Mesothelial cell of epicardium (in vitro differentiated cells): ENCODE measurements at regions not wholly inside any gene's neighbourhood (a gene's known extent, or its start where the extent isn't known, plus 50 kb on each side); places are given as distances from the start of the nearest gene placed in this dataset.

Experiments used
- DNase-seq, 2 experiments: peaks; one replicate each; pipeline ENCODE4 v3.0.0; 2021; ENCODE audit warnings: low spot score in 2 of 2; ENCODE audit not compliant: unreplicated experiment in 2 of 2
- H3K27ac Mint-ChIP-seq: 2 replicates; pipeline ENCODE4 v1.8.0; 2021; ENCODE audit warnings: mixed read lengths
- H3K27me3 Mint-ChIP-seq: 2 replicates; pipeline ENCODE4 v1.8.0; 2021; ENCODE audit warnings: low read depth, mixed read lengths
- H3K36me3 Mint-ChIP-seq: 2 replicates; pipeline ENCODE4 v1.8.0; 2021; ENCODE audit warnings: mixed read lengths
- H3K4me1 Mint-ChIP-seq: 2 replicates; pipeline ENCODE4 v1.8.0; 2021; ENCODE audit warnings: mixed read lengths
- H3K4me3 Mint-ChIP-seq: 2 replicates; pipeline ENCODE4 v1.8.0; 2021; ENCODE audit warnings: mild to moderate bottlenecking, moderate library complexity, mixed read lengths
- H3K9me3 Mint-ChIP-seq: 2 replicates; pipeline ENCODE4 v1.8.0; 2021; ENCODE audit warnings: mixed read lengths
- TF ChIP-seq, protein P1 (sequence below): fragments of 200-600 bp; sonication (generic); IDR thresholded peaks from one replicate; pipeline ENCODE4 v1.5.0; 2021; ENCODE audit warnings: antibody characterized with exemption; ENCODE audit not compliant: unreplicated experiment

GRCh38 chr20:22379472-22379871, 204.9 kb downstream of the FOXA2 start:
- TF ChIP-seq, protein P1, sequence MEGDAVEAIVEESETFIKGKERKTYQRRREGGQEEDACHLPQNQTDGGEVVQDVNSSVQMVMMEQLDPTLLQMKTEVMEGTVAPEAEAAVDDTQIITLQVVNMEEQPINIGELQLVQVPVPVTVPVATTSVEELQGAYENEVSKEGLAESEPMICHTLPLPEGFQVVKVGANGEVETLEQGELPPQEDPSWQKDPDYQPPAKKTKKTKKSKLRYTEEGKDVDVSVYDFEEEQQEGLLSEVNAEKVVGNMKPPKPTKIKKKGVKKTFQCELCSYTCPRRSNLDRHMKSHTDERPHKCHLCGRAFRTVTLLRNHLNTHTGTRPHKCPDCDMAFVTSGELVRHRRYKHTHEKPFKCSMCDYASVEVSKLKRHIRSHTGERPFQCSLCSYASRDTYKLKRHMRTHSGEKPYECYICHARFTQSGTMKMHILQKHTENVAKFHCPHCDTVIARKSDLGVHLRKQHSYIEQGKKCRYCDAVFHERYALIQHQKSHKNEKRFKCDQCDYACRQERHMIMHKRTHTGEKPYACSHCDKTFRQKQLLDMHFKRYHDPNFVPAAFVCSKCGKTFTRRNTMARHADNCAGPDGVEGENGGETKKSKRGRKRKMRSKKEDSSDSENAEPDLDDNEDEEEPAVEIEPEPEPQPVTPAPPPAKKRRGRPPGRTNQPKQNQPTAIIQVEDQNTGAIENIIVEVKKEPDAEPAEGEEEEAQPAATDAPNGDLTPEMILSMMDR: no peak
- peaks cover 4% of the 10 kb centered on the region for H3K4me1 Mint-ChIP-seq
- H3K9me3 Mint-ChIP-seq: no peaks in the 10 kb centered on the region
- no peak overlapping the region for H3K4me3 Mint-ChIP-seq
- no peaks in the 10 kb centered on the region for H3K36me3 Mint-ChIP-seq
- no peak for DNase-seq
- peaks cover 38% of the 10 kb centered on the region for H3K27me3 Mint-ChIP-seq
- no peak overlapping the region for H3K27ac Mint-ChIP-seq

GRCh38 chr20:22374678-22375590, 209.4 kb downstream of the FOXA2 start:
- DNase-seq: no peak
- TF ChIP-seq, protein P1: no peak
- H3K27me3 Mint-ChIP-seq: peaks cover 51% of the 10 kb centered on the region
- no peak overlapping the region for H3K27ac Mint-ChIP-seq
- H3K36me3 Mint-ChIP-seq: no peaks in the 10 kb centered on the region
- H3K4me1 Mint-ChIP-seq: peaks cover 4% of the 10 kb centered on the region
- no peak overlapping the region for H3K4me3 Mint-ChIP-seq
- no peaks in the 10 kb centered on the region for H3K9me3 Mint-ChIP-seq

- no peak overlapping the region for H3K4me3 Mint-ChIP-seq
- TF ChIP-seq, protein P1: no peak
- no peaks in the 10 kb centered on the region for H3K9me3 Mint-ChIP-seq
- no peak for DNase-seq
- H3K27ac Mint-ChIP-seq: no peak overlapping the region
- H3K4me1 Mint-ChIP-seq: peaks cover 4% of the 10 kb centered on the region
- H3K36me3 Mint-ChIP-seq: no peaks in the 10 kb centered on the region
- peaks cover 53% of the 10 kb centered on the region for H3K27me3 Mint-ChIP-seq
These were observed 210.3 kb downstream of the FOXA2 start for GRCh38 chr20:22374066-22374465.

DNA sequence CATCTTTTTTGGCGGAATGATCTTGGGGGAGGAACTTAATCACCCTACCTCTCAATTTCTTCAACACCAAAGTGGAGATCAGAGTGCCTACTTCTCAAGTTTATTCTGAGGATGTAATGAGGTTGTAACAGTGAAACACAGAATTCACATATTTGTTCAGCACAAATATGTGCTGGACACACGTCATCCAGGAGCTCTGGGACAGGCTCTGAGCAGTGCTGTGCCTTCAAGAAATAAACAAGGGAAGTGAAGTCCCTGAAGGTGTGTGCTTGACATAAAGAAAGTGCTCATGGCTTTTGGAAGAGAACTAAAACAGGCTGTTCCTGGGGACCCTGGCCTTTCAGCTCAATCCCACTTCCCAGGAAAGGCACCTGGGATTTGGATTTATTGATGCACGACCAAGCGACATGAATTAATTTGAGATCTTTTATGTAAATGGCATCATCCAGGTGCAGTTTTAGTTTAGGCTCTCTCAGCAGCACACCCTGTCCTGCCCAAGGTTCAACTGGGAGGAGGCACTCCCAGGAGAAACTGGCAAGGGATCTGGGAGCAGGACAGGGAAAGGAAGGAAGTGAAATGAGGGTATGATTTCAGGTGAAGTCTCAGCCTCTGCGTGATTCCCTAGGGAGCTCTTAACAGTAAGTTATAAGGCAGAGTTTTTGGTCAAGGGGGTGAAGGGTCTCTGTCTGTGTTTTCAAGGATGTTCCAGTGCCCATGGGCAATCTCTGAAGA, 211.0 kb downstream of the FOXA2 start:
- DNase-seq: no peak
- H3K27ac Mint-ChIP-seq: no peak overlapping the region
- H3K27me3 Mint-ChIP-seq: peaks cover 60% of the 10 kb centered on the region
- H3K4me1 Mint-ChIP-seq: peaks cover 4% of the 10 kb centered on the region
- TF ChIP-seq, protein P1: no peak
- no peak overlapping the region for H3K4me3 Mint-ChIP-seq
- no peaks in the 10 kb centered on the region for H3K36me3 Mint-ChIP-seq
- H3K9me3 Mint-ChIP-seq: no peaks in the 10 kb centered on the region

DNA sequence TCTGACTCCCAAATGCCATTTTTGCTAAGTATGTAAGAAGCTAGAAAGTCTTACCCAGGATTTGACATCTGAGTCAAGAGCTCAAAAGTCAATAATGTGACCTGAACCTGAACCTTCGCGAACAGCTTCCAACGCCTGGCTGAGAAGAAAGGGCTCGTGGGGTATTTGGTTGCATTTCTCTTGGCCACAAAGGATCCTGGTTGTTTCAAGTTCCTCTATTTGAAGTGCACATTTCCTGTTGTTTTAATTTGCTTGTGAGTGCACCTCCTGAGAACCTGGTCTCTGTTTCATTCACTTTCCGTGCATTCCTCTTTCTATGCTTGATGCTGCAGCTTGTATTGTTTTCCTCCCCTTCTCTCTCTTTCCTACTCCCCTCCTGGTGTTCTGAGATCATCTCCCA, 212.5 kb downstream of the FOXA2 start:
- H3K27me3 Mint-ChIP-seq: peaks cover 74% of the 10 kb centered on the region
- no peak overlapping the region for H3K27ac Mint-ChIP-seq

More for the DNA sequence above, 212.5 kb downstream of the FOXA2 start:
- TF ChIP-seq, protein P1: no peak
- H3K36me3 Mint-ChIP-seq: no peaks in the 10 kb centered on the region
- no peak overlapping the region for H3K4me3 Mint-ChIP-seq
- DNase-seq: no peak
- H3K9me3 Mint-ChIP-seq: no peaks in the 10 kb centered on the region
- peaks cover 4% of the 10 kb centered on the region for H3K4me1 Mint-ChIP-seq
